ENCODE measurements at regions not wholly inside any gene's neighbourhood (a gene's known extent, or its start where the extent isn't known, plus 50 kb on each side); places are given as distances from the start of the nearest gene placed in this dataset.

DNA sequence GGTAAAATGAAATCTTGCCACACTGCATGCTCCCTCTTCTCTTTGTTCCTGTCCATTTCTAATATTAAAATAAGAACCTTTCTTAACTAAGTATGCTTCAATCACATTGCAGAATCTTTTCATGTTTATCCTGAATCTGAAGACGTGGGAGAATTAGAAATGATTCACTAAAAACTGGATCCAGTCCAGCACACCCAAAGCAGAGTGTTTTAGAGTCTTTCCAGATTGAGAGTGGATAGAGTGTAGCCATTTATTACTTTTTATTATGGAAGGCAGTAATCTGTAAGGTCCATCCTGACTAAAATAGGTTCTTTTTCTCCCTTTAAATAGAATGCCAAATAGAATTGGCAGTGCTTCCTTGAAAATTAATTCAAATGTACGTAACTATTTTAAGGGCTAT, 453.5 kb downstream of the TDRD3 start:
- TF ChIP-seq, protein P1, sequence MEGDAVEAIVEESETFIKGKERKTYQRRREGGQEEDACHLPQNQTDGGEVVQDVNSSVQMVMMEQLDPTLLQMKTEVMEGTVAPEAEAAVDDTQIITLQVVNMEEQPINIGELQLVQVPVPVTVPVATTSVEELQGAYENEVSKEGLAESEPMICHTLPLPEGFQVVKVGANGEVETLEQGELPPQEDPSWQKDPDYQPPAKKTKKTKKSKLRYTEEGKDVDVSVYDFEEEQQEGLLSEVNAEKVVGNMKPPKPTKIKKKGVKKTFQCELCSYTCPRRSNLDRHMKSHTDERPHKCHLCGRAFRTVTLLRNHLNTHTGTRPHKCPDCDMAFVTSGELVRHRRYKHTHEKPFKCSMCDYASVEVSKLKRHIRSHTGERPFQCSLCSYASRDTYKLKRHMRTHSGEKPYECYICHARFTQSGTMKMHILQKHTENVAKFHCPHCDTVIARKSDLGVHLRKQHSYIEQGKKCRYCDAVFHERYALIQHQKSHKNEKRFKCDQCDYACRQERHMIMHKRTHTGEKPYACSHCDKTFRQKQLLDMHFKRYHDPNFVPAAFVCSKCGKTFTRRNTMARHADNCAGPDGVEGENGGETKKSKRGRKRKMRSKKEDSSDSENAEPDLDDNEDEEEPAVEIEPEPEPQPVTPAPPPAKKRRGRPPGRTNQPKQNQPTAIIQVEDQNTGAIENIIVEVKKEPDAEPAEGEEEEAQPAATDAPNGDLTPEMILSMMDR (optimal IDR thresholded peaks at IDR 0.05 in 1 of 3, IDR thresholded peaks at IDR 0.05 in 1 of 3, conservative IDR thresholded peaks at IDR 0.05 in 1 of 3; ENCODE audit: extremely low read depth in 1 of 3, insufficient read depth in 2 of 3, low read length in 3 of 3): no peak
- no peak for TF ChIP-seq EZH2 (IDR thresholded peaks at IDR 0.05; ENCODE audit: low read length)
- no peaks in the 10 kb centered on the region for H4K20me1 ChIP-seq (ENCODE audit: control insufficient read depth, extremely low read depth, insufficient read depth, low read length)
- dilution Hi-C loops (cut with MboI; ENCODE audit: extremely low pct_ligation_motif_present, low sequenced_read_pairs): no loop called here
- no peaks in the 10 kb centered on the region for H3K4me1 ChIP-seq (ENCODE audit: control insufficient read depth, extremely low read depth, insufficient read depth, low read length)
- H3K36me3 ChIP-seq (ENCODE audit: control insufficient read depth in 2 of 2, extremely low read depth in 1 of 2, insufficient read depth in 2 of 2, low read length in 2 of 2): no peaks in the 10 kb centered on the region
- no peaks in the 10 kb centered on the region for H3K79me2 ChIP-seq (ENCODE audit: control insufficient read depth, insufficient read depth, low read length)
- DNase-seq (ENCODE audit: low read depth, low spot score) (no peak), FAIRE-seq (no peak)
- H3K9ac ChIP-seq (ENCODE audit: control insufficient read depth, extremely low read depth, insufficient read depth, low read length): no peak overlapping the region
- no peak overlapping the region for H2AFZ ChIP-seq (ENCODE audit: control insufficient read depth, low read length)
- H3K27me3 ChIP-seq (ENCODE audit: control insufficient read depth, extremely low read depth, insufficient read depth, low read length): no peaks in the 10 kb centered on the region
- no peak overlapping the region for H3K27ac ChIP-seq (ENCODE audit: control insufficient read depth, insufficient read depth, low read length)
- H3K9me1 ChIP-seq (ENCODE audit: control insufficient read depth, extremely low read depth, insufficient read depth, low read length): no peaks in the 10 kb centered on the region
- H3K4me3 ChIP-seq (ENCODE audit: control insufficient read depth in 2 of 3, extremely low read depth in 1 of 3, insufficient read depth in 2 of 3, low read depth in 1 of 3, low read length in 3 of 3): no peak overlapping the region
- H3K4me2 ChIP-seq (ENCODE audit: control insufficient read depth, extremely low read depth, insufficient read depth, low read depth, low read length): no peak overlapping the region
- H3K9me3 ChIP-seq (ENCODE audit: control insufficient read depth, low read depth, low read length): peaks cover 2% of the 10 kb centered on the region

DNA sequence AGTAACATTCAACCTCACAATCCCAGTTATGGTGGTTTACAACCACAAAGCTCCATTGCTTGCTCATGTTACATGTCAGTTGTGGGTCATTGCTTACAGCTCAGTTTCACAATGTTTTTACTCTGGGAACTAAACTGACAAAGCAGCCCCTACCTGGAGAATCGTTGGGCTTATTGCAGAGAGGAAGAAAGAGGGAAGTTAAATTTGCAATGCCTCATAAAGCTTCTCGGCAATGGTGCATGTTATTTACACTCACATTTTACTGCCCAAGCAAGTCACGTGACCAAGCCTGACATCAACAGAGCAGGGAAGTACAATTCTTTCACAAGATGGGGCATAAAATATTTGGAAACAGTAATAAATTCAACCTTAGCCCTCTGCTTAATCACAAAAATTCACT, 441.6 kb downstream of the TDRD3 start:
- dilution Hi-C loops (cut with MboI; ENCODE audit: extremely low pct_ligation_motif_present, low sequenced_read_pairs): no loop called here
- Histone ChIP-seq H3K9me3 (ENCODE audit: control insufficient read depth, low read depth, low read length) (no peaks in the 10 kb centered on the region), H3K27ac (ENCODE audit: control insufficient read depth, insufficient read depth, low read length) (no peak overlapping the region), H3K79me2 (ENCODE audit: control insufficient read depth, insufficient read depth, low read length) (no peaks in the 10 kb centered on the region), H3K4me1 (ENCODE audit: control insufficient read depth, extremely low read depth, insufficient read depth, low read length) (peaks cover 3% of the 10 kb centered on the region), H3K9ac (ENCODE audit: control insufficient read depth, extremely low read depth, insufficient read depth, low read length) (no peak overlapping the region), H4K20me1 (ENCODE audit: control insufficient read depth, extremely low read depth, insufficient read depth, low read length) (no peaks in the 10 kb centered on the region), H3K4me3 (ENCODE audit: control insufficient read depth in 2 of 3, extremely low read depth in 1 of 3, insufficient read depth in 2 of 3, low read depth in 1 of 3, low read length in 3 of 3) (no peak overlapping the region), H3K4me2 (ENCODE audit: control insufficient read depth, extremely low read depth, insufficient read depth, low read depth, low read length) (no peak overlapping the region), H3K9me1 (ENCODE audit: control insufficient read depth, extremely low read depth, insufficient read depth, low read length) (no peaks in the 10 kb centered on the region), H2AFZ (ENCODE audit: control insufficient read depth, low read length) (no peak overlapping the region), H3K27me3 (ENCODE audit: control insufficient read depth, extremely low read depth, insufficient read depth, low read length) (no peaks in the 10 kb centered on the region), H3K36me3 (ENCODE audit: control insufficient read depth in 2 of 2, extremely low read depth in 1 of 2, insufficient read depth in 2 of 2, low read length in 2 of 2) (no peaks in the 10 kb centered on the region)
- FAIRE-seq: no peak
- no peak for DNase-seq (ENCODE audit: low read depth, low spot score)
- no peak for TF ChIP-seq EZH2 (IDR thresholded peaks at IDR 0.05; ENCODE audit: low read length)

DNA sequence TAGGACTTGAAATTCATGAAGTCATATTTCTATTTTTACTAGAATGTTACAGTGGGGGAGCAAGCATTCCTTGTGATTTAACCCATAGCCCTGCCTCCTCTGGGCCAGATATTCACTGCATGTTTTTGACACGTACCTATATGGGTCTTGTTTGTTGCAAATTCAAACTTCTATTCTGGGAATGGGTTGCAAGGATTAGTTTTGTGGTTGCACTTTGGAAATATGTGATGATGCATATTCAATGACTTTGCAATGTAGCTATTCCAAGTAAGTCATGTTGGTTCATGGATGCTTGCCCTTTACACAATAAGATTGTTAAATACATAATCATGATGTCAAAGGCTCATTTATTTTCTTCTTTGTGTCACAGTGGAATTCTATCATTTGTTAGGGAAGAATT, 440.8 kb downstream of the TDRD3 start:
- Histone ChIP-seq H3K79me2 (ENCODE audit: control insufficient read depth, insufficient read depth, low read length) (no peaks in the 10 kb centered on the region), H3K9ac (ENCODE audit: control insufficient read depth, extremely low read depth, insufficient read depth, low read length) (no peak overlapping the region), H2AFZ (ENCODE audit: control insufficient read depth, low read length) (no peak overlapping the region), H3K4me3 (ENCODE audit: control insufficient read depth in 2 of 3, extremely low read depth in 1 of 3, insufficient read depth in 2 of 3, low read depth in 1 of 3, low read length in 3 of 3) (no peak overlapping the region), H3K4me2 (ENCODE audit: control insufficient read depth, extremely low read depth, insufficient read depth, low read depth, low read length) (no peak overlapping the region), H4K20me1 (ENCODE audit: control insufficient read depth, extremely low read depth, insufficient read depth, low read length) (no peaks in the 10 kb centered on the region), H3K27me3 (ENCODE audit: control insufficient read depth, extremely low read depth, insufficient read depth, low read length) (no peaks in the 10 kb centered on the region), H3K36me3 (ENCODE audit: control insufficient read depth in 2 of 2, extremely low read depth in 1 of 2, insufficient read depth in 2 of 2, low read length in 2 of 2) (no peaks in the 10 kb centered on the region), H3K27ac (ENCODE audit: control insufficient read depth, insufficient read depth, low read length) (no peak overlapping the region), H3K4me1 (ENCODE audit: control insufficient read depth, extremely low read depth, insufficient read depth, low read length) (peaks cover 3% of the 10 kb centered on the region), H3K9me3 (ENCODE audit: control insufficient read depth, low read depth, low read length) (no peaks in the 10 kb centered on the region), H3K9me1 (ENCODE audit: control insufficient read depth, extremely low read depth, insufficient read depth, low read length) (no peaks in the 10 kb centered on the region)
- dilution Hi-C loops (cut with MboI; ENCODE audit: extremely low pct_ligation_motif_present, low sequenced_read_pairs): no loop called here
- FAIRE-seq: no peak
- no peak for DNase-seq (ENCODE audit: low read depth, low spot score)
- TF ChIP-seq, protein P1 (optimal IDR thresholded peaks at IDR 0.05 in 1 of 3, IDR thresholded peaks at IDR 0.05 in 1 of 3, conservative IDR thresholded peaks at IDR 0.05 in 1 of 3; ENCODE audit: extremely low read depth in 1 of 3, insufficient read depth in 2 of 3, low read length in 3 of 3): no peak
- TF ChIP-seq EZH2 (IDR thresholded peaks at IDR 0.05; ENCODE audit: low read length): no peak
